H9 (cell line): ENCODE measurements at regions not wholly inside any gene's neighbourhood (a gene's known extent, or its start where the extent isn't known, plus 50 kb on each side); places are given as distances from the start of the nearest gene placed in this dataset.

ENCODE experiments used
- DNase-seq: peaks from one replicate; pipeline ENCODE4 v3.0.0-alpha.2; 2017
- H2AFZ ChIP-seq: one replicate; pipeline ENCODE4 v1.6.1; 2013; ENCODE audit warnings: mild to moderate bottlenecking, low read length, control low read depth, moderate library complexity
- H2AK5ac ChIP-seq: 2 replicates; pipeline ENCODE4 v1.6.1; 2013; ENCODE audit warnings: low read length, control low read depth, mixed read lengths; ENCODE audit not compliant: insufficient read length
- H2BK120ac ChIP-seq: one replicate; pipeline ENCODE4 v1.6.1; 2013; ENCODE audit warnings: low read depth, mild to moderate bottlenecking, low read length, control low read depth, inconsistent platforms; ENCODE audit not compliant: poor library complexity, severe bottlenecking
- H2BK12ac ChIP-seq: 2 replicates; pipeline ENCODE4 v1.6.1; 2013; ENCODE audit warnings: low read length, control low read depth, mixed read lengths, low read depth; ENCODE audit not compliant: insufficient read length
- H2BK15ac ChIP-seq: 2 replicates; pipeline ENCODE4 v1.6.1; 2013; ENCODE audit warnings: low read depth, low read length, control low read depth
- H2BK20ac ChIP-seq: one replicate; pipeline ENCODE4 v1.6.1; 2013; ENCODE audit warnings: low read depth, mild to moderate bottlenecking, low read length, control low read depth, inconsistent platforms; ENCODE audit not compliant: poor library complexity, severe bottlenecking
- H2BK5ac ChIP-seq: 2 replicates; pipeline ENCODE4 v1.6.1; 2013; ENCODE audit warnings: low read length, control low read depth, mixed read lengths; ENCODE audit not compliant: insufficient read length
- H3K14ac ChIP-seq: 2 replicates; pipeline ENCODE4 v1.6.1; 2013; ENCODE audit warnings: low read length, control low read depth; ENCODE audit not compliant: insufficient read depth
- H3K18ac ChIP-seq: 2 replicates; pipeline ENCODE4 v1.6.1; 2013; ENCODE audit warnings: low read depth, mild to moderate bottlenecking, mixed read lengths, low read length, control low read depth; ENCODE audit not compliant: insufficient read length
- H3K23ac ChIP-seq: 2 replicates; pipeline ENCODE4 v1.6.1; 2013; ENCODE audit warnings: low read length, control low read depth, mixed read lengths, low read depth; ENCODE audit not compliant: insufficient read length
- H3K23me2 ChIP-seq: 2 replicates; pipeline ENCODE4 v1.6.1; 2013; ENCODE audit warnings: low read depth, mild to moderate bottlenecking, mixed read lengths, low read length, control low read depth; ENCODE audit not compliant: insufficient read length, poor library complexity, severe bottlenecking
- H3K27ac ChIP-seq: 2 replicates; pipeline ENCODE4 v1.5.1; 2013; ENCODE audit warnings: low read length, control low read depth, mixed read lengths, low read depth; ENCODE audit not compliant: insufficient read length
- H3K27me3 ChIP-seq: 2 replicates; pipeline ENCODE4 v1.6.1; 2013; ENCODE audit warnings: low read length, control low read depth, inconsistent platforms; ENCODE audit not compliant: insufficient read depth
- H3K4ac ChIP-seq: 2 replicates; pipeline ENCODE4 v1.6.1; 2013; ENCODE audit warnings: low read depth, mild to moderate bottlenecking, control low read depth, inconsistent platforms, low read length, moderate library complexity
- H3K4me1 ChIP-seq: 2 replicates; pipeline ENCODE4 v1.6.1; 2013; ENCODE audit warnings: low read length, control low read depth, inconsistent platforms; ENCODE audit not compliant: insufficient read depth
- H3K4me2 ChIP-seq: 2 replicates; pipeline ENCODE4 v1.6.1; 2013; ENCODE audit warnings: low read length, control low read depth, mixed read lengths; ENCODE audit not compliant: insufficient read length, insufficient read depth
- H3K56ac ChIP-seq: 2 replicates; pipeline ENCODE4 v1.6.1; 2013; ENCODE audit warnings: low read depth, mild to moderate bottlenecking, mixed read lengths, low read length, control low read depth; ENCODE audit not compliant: insufficient read length
- H3K79me1 ChIP-seq: 2 replicates; pipeline ENCODE4 v1.6.1; 2013; ENCODE audit warnings: low read depth, mild to moderate bottlenecking, moderate library complexity, low read length, control low read depth, inconsistent platforms; ENCODE audit not compliant: insufficient read depth, poor library complexity, severe bottlenecking
- H3K79me2 ChIP-seq: 2 replicates; pipeline ENCODE4 v1.6.1; 2013; ENCODE audit warnings: low read length, control low read depth, inconsistent platforms; ENCODE audit not compliant: insufficient read depth
- H3K9ac ChIP-seq: 2 replicates; pipeline ENCODE4 v1.6.1; 2013; ENCODE audit warnings: low read length, control low read depth, mixed read lengths; ENCODE audit not compliant: insufficient read length; ENCODE audit errors: extremely low read depth
- H3K9me3 ChIP-seq: one replicate; pipeline ENCODE4 v1.6.1; 2013; ENCODE audit warnings: low read depth, low read length, inconsistent platforms; ENCODE audit not compliant: control insufficient read depth
- H3T11ph ChIP-seq: one replicate; pipeline ENCODE4 v1.6.1; 2013; ENCODE audit warnings: mild to moderate bottlenecking, low read length, control low read depth, inconsistent platforms
- H4K20me1 ChIP-seq: one replicate; pipeline ENCODE4 v1.6.1; 2013; ENCODE audit not compliant: control insufficient read depth, insufficient read length, insufficient read depth
- H4K5ac ChIP-seq: 2 replicates; pipeline ENCODE4 v1.6.1; 2013; ENCODE audit warnings: low read depth, mild to moderate bottlenecking, mixed read lengths, low read length, control low read depth; ENCODE audit not compliant: insufficient read length
- H4K8ac ChIP-seq: replicated peaks from 2 replicates; pipeline ENCODE4 v1.6.1; 2013; ENCODE audit warnings: low read length, control low read depth, mixed read lengths, low read depth; ENCODE audit not compliant: insufficient read length
- H4K91ac ChIP-seq: 2 replicates; pipeline ENCODE4 v1.6.1; 2013; ENCODE audit warnings: low read depth, mild to moderate bottlenecking, moderate library complexity, mixed read lengths, low read length, control low read depth; ENCODE audit not compliant: insufficient read length
- H3K27ac Mint-ChIP-seq, 3 experiments: 2 replicates in 2 of 3; 3 replicates in 1 of 3; pipeline ENCODE4 v1.8.0; 2020 to 2021; ENCODE audit warnings: mixed read lengths in 3 of 3, mild to moderate bottlenecking in 1 of 3, moderate library complexity in 1 of 3
- H3K27me3 Mint-ChIP-seq: 2 replicates; pipeline ENCODE4 v1.8.0; 2021; ENCODE audit warnings: low read depth, mild to moderate bottlenecking, moderate library complexity, mixed read lengths
- H3K36me3 Mint-ChIP-seq, 3 experiments: 2 replicates in 2 of 3; 3 replicates in 1 of 3; pipeline ENCODE4 v1.8.0; 2020 to 2021; ENCODE audit warnings: low read depth in 3 of 3, mixed read lengths in 3 of 3; ENCODE audit not compliant: insufficient read depth in 1 of 3
- H3K4me1 Mint-ChIP-seq, 2 experiments: 2 replicates each; pipeline ENCODE4 v1.8.0; 2020; ENCODE audit warnings: mixed read lengths in 2 of 2
- H3K4me3 Mint-ChIP-seq, 2 experiments: 2 replicates in 1 of 2; 3 replicates in 1 of 2; pipeline ENCODE4 v1.8.0; 2020 to 2021; ENCODE audit warnings: mild to moderate bottlenecking in 2 of 2, mixed read lengths in 2 of 2, moderate library complexity in 1 of 2
- H3K9me3 Mint-ChIP-seq, 2 experiments: 2 replicates in 1 of 2; 3 replicates in 1 of 2; pipeline ENCODE4 v1.8.0; 2020; ENCODE audit warnings: mild to moderate bottlenecking in 2 of 2, mixed read lengths in 2 of 2, moderate library complexity in 1 of 2
- TF ChIP-seq, protein P1 (sequence below): fragments of 200-600 bp; sonication (generic); conservative IDR thresholded peaks from 3 replicates; pipeline ENCODE4 v1.8.0; 2021; ENCODE audit warnings: antibody characterized with exemption, mild to moderate bottlenecking

- H3K27ac Mint-ChIP-seq, result no peak overlapping the region
- no peak overlapping the region for H3K56ac ChIP-seq
Measured at GRCh38 chr12:74957634-74958033, 252.0 kb downstream of the KCNC2 start.

More at GRCh38 chr12:74957634-74958033, 252.0 kb downstream of the KCNC2 start:
- no peaks in the 10 kb centered on the region for H3K27me3 Mint-ChIP-seq
- Histone ChIP-seq H2BK120ac (no peak overlapping the region), H4K8ac (no peak overlapping the region), H3K79me2 (no peaks in the 10 kb centered on the region), H3K18ac (no peak overlapping the region), H3T11ph (no peak overlapping the region), H3K4me2 (no peak overlapping the region), H3K79me1 (no peaks in the 10 kb centered on the region), H3K4me1 (no peaks in the 10 kb centered on the region), H2AFZ (no peak overlapping the region), H2BK12ac (no peak overlapping the region), H2AK5ac (no peak overlapping the region), H2BK20ac (no peak overlapping the region), H3K9ac (no peak overlapping the region), H3K23ac (no peak overlapping the region), H2BK5ac (no peak overlapping the region), H3K9me3 (no peaks in the 10 kb centered on the region), H2BK15ac (no peak overlapping the region), H4K5ac (no peak overlapping the region), H3K27me3 (no peaks in the 10 kb centered on the region), H3K23me2 (no peaks in the 10 kb centered on the region), H3K27ac (no peak overlapping the region), H4K91ac (no peak overlapping the region), H3K4ac (no peak overlapping the region), H4K20me1 (no peaks in the 10 kb centered on the region), H3K14ac (no peak overlapping the region)
- peaks cover 10 to 13% of the 10 kb centered on the region in 2 experiments; a peak in 4 of 5 replicates for H3K9me3 Mint-ChIP-seq
- no peak for DNase-seq
- peaks cover 0 to 3% (median 3%) of the 10 kb centered on the region in 3 experiments; a peak in 3 of 7 replicates for H3K36me3 Mint-ChIP-seq
- no peak overlapping the region for H3K4me3 Mint-ChIP-seq
- no peaks in the 10 kb centered on the region for H3K4me1 Mint-ChIP-seq
- TF ChIP-seq, protein P1, sequence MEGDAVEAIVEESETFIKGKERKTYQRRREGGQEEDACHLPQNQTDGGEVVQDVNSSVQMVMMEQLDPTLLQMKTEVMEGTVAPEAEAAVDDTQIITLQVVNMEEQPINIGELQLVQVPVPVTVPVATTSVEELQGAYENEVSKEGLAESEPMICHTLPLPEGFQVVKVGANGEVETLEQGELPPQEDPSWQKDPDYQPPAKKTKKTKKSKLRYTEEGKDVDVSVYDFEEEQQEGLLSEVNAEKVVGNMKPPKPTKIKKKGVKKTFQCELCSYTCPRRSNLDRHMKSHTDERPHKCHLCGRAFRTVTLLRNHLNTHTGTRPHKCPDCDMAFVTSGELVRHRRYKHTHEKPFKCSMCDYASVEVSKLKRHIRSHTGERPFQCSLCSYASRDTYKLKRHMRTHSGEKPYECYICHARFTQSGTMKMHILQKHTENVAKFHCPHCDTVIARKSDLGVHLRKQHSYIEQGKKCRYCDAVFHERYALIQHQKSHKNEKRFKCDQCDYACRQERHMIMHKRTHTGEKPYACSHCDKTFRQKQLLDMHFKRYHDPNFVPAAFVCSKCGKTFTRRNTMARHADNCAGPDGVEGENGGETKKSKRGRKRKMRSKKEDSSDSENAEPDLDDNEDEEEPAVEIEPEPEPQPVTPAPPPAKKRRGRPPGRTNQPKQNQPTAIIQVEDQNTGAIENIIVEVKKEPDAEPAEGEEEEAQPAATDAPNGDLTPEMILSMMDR, result no peak
